DOHH2 (cell line): ENCODE measurements at regions not wholly inside any gene's neighbourhood (a gene's known extent, or its start where the extent isn't known, plus 50 kb on each side); places are given as distances from the start of the nearest gene placed in this dataset.

Source experiments
- EZH2phosphoT487 ChIP-seq: fragments of 200-600 bp; sonication (generic); IDR thresholded peaks from 2 replicates; pipeline ENCODE4 v1.6.1; 2017; ENCODE audit warnings: borderline replicate concordance, mild to moderate bottlenecking, antibody characterized with exemption, low read length, moderate library complexity, mixed read lengths
- TF ChIP-seq, protein P1 (sequence below): fragments of 200-600 bp; sonication (generic); IDR thresholded peaks from one replicate; pipeline ENCODE4 v1.5.1; 2014; ENCODE audit warnings: antibody characterized with exemption, mild to moderate bottlenecking, low read depth, low read length; ENCODE audit not compliant: poor library complexity, severe bottlenecking

DNA sequence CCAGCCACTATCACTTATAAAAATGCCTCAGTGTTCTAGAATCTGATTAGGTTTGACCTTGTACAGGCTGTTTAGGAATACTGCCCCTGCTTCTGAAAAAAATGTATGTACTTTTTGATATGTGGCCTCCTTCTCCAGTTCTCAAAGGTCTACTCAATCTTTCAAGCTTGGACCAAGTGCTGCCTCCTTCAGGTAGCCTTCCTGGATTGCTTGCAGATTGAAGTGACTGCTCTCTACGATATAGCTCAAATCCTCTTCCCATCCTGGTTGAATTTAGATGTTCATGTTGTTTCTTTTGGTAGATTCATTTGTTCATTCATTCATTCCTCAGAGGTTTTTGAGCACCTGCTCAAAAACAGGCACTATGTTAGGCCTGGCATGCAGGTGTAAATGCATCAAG is 77.2 kb upstream of the NPTX2 start:
- no peak for TF ChIP-seq EZH2phosphoT487
- TF ChIP-seq, protein P1, sequence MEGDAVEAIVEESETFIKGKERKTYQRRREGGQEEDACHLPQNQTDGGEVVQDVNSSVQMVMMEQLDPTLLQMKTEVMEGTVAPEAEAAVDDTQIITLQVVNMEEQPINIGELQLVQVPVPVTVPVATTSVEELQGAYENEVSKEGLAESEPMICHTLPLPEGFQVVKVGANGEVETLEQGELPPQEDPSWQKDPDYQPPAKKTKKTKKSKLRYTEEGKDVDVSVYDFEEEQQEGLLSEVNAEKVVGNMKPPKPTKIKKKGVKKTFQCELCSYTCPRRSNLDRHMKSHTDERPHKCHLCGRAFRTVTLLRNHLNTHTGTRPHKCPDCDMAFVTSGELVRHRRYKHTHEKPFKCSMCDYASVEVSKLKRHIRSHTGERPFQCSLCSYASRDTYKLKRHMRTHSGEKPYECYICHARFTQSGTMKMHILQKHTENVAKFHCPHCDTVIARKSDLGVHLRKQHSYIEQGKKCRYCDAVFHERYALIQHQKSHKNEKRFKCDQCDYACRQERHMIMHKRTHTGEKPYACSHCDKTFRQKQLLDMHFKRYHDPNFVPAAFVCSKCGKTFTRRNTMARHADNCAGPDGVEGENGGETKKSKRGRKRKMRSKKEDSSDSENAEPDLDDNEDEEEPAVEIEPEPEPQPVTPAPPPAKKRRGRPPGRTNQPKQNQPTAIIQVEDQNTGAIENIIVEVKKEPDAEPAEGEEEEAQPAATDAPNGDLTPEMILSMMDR, result no peak
